HG02840 (cell line): ENCODE measurements at regions not wholly inside any gene's neighbourhood (a gene's known extent, or its start where the extent isn't known, plus 50 kb on each side); places are given as distances from the start of the nearest gene placed in this dataset.
"Not testable (repeated sequence)": the region's sequence is repeated elsewhere in the genome, so short reads cannot be mapped to it uniquely, and the experiment has no call there.

Source experiments
- ATAC-seq: cut with Tn5 transposase; IDR thresholded peaks from one replicate; pipeline ENCODE4 v1.9.1; 2021; ENCODE audit warnings: mild to moderate bottlenecking, moderate library complexity, moderate number of reproducible peaks; ENCODE audit not compliant: unreplicated experiment, low FRiP score

GRCh38 chr3:82002491-82002890, 241.0 kb upstream of the GBE1 start:
- no peak for ATAC-seq

DNA sequence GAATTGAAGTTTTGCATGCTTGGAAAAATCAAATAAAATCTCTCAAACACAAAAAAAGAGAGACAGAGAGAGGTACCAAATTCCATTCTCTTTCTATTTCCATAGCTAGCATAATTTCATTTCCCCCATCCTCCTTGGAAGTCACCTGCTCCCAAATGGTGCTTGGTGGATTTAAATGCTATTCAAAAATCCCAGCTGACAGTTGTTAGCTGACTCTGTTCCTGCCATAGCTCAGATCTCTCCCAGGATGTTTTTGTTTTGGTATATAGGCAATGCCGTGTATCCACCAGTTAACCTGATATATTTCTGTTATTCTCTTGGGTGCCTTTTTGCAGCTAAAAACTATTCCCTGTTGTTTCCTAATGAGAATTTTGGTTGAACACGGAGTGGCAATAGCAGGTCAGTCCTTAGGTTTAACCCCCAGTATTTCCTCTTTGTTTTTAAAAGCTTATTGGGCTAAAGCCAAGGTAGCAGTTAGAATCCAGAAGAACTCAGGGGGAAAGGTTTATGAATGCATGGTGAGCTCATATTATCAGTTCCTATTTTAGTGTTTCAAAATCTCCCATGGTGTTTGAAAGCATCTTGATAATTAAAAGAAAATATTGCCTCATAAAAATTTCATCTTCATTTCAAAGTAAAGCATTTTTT, 240.0 kb upstream of the GBE1 start:
- no peak for ATAC-seq

DNA sequence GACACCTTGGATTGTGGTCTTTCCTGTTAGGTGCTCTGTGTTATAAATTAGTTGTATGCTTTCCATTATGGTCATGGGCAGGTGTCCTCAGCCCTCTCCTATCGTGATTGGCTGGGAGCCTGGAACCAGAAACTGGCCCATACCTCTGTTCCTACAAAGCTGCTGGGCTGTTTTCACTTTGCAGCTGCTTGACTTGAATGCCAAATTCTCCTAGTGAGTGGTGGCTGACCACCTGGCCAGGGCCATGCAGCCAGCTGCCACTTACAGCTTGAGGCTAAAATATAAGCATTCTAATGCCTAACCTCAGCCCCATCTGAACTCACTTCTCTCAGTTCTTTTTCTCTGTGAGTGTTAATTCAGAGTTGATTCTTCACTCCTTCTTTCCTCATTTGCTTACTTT, 239.3 kb upstream of the GBE1 start:
- ATAC-seq, result no peak

DNA sequence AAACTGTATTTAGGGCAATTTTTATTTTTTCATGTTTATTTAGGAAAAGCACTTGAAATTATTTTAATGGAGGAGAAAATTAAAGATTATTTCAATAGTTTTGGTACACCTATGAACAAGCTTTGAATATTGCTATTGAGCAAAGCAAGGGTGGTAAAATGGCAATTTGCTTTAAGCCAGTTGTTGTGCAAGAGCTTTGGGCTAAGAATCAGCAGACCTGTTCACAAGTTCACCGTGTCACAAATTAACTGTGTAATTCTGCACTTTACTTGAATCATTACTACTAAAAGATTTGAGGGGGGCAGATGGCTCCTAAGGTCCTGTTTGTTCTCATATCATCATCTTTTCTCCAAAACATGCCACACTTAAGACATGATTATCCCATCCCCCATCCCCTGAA, 238.9 kb upstream of the GBE1 start:
- ATAC-seq, result no peak

DNA sequence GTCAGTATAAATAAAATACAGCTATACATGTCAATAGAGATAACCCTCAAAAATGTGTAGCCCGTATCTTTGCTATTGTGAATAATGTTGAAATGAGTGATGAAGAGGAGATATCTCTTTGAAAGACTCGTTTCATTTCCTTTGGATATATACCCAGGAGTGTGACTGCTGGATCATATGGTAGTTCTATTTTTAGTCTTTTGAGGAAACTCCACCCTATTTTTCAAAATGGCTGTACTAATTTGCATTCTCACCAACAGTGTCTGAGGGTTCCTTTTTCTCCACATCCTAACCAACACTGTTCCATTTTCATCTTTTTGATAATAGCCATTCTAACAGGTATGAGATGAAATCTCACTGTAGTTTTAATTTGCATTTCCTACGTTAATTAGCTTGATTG, 237.5 kb upstream of the GBE1 start:
- ATAC-seq, result no peak

DNA sequence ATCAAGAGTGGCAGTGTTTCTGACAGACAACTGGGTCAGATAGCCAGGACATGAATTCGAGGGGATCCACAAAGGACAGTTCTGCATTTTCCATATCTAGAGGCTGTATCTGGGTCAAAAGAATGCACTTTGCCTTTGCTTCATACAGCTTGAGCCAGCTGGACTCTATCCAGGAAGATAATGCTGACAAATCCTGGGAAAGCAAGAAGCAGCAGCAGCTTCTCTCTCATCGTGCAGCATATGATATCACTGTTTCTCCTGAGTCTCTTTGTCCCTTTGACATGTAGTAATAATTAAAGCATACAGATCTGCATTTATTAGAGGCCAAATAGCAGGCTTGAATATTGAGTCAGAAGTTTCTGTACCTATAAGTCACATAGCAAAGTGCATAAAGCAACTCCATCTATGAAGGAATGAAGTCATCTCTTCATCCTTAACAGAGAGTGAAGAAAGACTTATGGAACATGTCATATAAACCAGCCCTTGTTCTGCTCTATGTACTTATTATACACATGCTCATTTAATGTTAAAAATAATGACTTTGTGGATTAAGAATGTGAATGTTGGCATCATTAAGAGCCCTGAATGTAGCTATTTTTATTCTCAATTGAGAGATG, 236.8 kb upstream of the GBE1 start:
- no peak for ATAC-seq

DNA sequence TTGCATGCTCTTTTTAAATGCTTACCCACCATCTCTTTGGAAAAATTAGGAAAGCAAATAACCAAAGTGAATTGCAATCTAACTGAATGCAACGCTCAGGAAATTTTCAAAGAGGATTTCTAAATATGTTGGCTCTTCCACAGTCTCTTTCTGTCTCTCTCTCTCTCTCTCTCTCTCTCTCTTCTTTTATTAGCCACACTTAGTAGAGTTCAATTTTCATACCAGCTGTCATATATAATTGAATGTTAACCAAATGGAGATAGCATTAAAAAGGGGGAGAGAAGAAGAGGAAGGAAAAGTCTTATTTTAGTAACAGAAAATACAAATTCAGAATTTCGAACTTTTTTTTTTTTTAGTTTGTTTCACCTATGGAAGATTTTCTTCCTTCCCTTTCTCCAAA, 235.9 kb upstream of the GBE1 start:
- ATAC-seq, result no peak

- no peak for ATAC-seq
Observed at GRCh38 chr3:81995329-81995728, 233.9 kb upstream of the GBE1 start.

- no peak for ATAC-seq
Observed at GRCh38 chr3:81989758-81990157, 228.3 kb upstream of the GBE1 start.

DNA sequence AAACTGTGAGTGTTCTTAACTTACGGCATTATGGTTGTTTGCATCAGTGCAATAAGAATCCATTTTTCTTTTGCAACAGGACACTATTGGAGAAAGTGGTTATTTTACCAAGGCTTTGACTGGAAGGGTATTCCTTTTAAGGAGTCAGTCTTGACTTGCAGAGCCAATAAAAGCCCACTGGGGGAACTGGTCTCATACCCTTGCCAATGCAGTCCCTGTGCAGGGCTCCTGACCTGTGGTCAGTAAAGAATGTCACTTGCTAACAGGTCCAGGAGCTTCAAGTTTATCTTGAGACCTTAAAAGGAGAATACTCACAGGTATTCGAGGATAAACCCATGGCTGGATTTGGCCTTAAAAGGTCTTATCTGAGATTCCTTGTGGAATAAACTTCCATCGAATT, 227.8 kb upstream of the GBE1 start:
- no peak for ATAC-seq

GRCh38 chr3:81987412-81987811, 226.0 kb upstream of the GBE1 start:
- not testable (repeated sequence) for ATAC-seq

DNA sequence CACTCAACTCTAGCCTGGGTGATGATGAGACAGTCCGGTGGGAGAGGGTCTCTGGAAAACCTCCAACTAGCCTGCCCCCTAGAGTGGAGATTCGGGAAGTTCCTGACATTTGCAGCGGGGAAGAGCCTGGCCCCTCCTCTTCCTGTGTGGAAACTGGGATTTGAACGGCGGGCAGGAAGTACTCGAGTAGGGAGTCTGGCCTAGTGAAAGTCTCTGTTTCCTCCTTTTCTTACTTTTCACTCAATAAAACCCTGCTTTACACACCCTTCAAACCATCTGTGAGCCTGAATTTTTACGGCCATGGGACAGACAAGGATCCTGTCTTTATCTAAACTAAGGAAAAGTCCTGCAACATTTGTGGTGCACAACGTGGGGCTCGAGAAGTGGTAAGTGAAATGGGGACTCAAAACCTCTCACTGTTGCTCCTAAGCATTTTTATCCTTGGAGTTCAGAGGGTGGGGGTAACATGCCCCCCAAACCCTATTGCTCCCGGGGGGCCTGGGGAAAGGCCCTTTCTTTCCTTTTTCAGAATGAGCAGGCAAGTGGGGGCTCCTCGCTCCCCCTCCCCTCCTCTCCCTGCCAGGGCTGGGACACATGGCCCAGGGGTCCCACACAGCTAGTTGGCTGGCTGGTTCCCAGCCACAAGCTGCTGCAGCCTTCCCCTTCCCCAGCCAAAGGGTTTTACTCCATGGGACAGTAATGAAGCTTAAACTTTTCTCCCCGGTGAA, 224.7 kb upstream of the GBE1 start:
- no peak for ATAC-seq

DNA sequence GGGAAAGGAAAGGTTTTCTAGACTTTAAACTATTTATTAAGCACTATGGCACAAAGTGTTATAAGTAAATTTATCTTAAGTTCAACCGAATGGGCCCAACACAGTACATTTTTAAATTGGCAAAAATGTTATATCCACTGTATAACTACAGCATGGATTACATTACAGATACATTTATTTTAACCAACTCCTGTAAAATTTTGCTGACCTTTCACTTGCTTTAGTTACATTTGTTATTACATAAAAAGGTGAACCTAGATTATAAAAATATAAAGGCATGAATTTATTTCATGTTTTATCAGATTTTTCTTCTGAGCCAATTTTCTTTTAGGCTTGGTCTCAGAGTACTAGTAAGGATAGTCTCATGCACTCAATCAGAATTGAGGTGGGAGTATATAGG, 221.9 kb upstream of the GBE1 start:
- no peak for ATAC-seq

- ATAC-seq, result no peak
Observed at GRCh38 chr3:81980596-81981494, 219.4 kb upstream of the GBE1 start.

GRCh38 chr3:81974751-81975150, 213.3 kb upstream of the GBE1 start:
- no peak for ATAC-seq

GRCh38 chr3:81968658-81969057, 207.2 kb upstream of the GBE1 start:
- ATAC-seq, result no peak

DNA sequence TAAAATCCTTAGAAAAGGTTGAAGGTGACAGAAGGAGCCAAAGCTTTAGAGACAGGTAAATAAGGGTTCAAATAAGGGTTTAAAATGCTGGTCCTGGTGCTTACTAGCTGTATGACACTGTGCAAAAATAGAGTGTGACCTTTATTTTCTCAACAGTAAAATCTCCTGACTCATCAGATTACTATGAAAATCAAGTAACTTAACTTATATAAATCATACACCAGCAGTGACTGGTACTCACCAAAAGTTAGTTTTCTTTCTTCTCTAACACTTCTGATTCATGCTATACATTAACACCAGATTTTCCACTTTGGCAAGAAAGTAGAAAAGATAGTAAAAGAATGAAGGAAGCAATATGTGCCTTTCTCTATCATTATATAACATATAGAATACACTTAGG, 205.9 kb upstream of the GBE1 start:
- no peak for ATAC-seq

DNA sequence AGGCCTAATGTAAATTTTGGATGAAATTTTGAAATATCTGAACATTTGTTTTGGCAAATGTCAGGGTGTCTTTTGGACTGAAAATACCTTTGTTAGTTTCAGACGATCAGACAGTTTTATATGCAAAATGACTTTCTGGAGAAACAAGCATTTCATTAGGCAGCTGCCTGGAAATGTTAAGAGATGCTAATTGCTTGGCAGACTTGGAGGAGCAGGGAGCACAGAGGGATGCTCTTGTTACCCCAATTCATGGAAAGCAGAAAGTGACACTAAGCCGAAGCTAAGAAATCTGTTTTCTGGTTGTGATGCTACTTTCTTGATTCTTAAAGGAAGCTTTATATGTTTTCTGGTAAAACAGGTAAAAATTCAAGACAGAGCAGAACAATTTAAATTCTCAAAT, 204.3 kb upstream of the GBE1 start:
- no peak for ATAC-seq

GRCh38 chr3:81962396-81962795, 201.0 kb upstream of the GBE1 start:
- ATAC-seq, result no peak

- no peak for ATAC-seq
Observed at GRCh38 chr3:81958972-81959640, 197.7 kb upstream of the GBE1 start.
